ENCODE measurements at regions not wholly inside any gene's neighbourhood (a gene's known extent, or its start where the extent isn't known, plus 50 kb on each side); places are given as distances from the start of the nearest gene placed in this dataset.

- 57% methylated on average over 6 of the region's 6 CpGs for WGBS (ENCODE audit: insufficient coverage, low coverage, low lambda C conversion rate, missing lambda C conversion rate)
- Histone ChIP-seq H3K4me3 (no peak overlapping the region), H3K36me3 (no peaks in the 10 kb centered on the region), H3K4me1 (peaks cover 0 to 9% (median 0%) of the 10 kb centered on the region in 4 donors), H3K9me3 (no peaks in the 10 kb centered on the region), H3K27ac (no peak overlapping the region), H3K27me3 (no peaks in the 10 kb centered on the region)
- intact Hi-C loops (cut with DNase I): no loop called here
- ATAC-seq (no peak), DNase-seq (no peak)
- no peak for TF ChIP-seq POLR2A (IDR thresholded peaks at IDR 0.05)
- no peak for TF ChIP-seq CTCF (IDR thresholded peaks at IDR 0.05)
Observed at GRCh38 chr9:16344343-16344742, 526.1 kb downstream of the BNC2 start.

- intact Hi-C loops (cut with DNase I): no loop called here
- Histone ChIP-seq H3K27ac (no peak overlapping the region), H3K4me3 (no peak overlapping the region), H3K9me3 (no peaks in the 10 kb centered on the region), H3K27me3 (no peaks in the 10 kb centered on the region), H3K4me1 (peaks cover 0 to 9% (median 0%) of the 10 kb centered on the region in 4 donors), H3K36me3 (no peaks in the 10 kb centered on the region)
- no peak for TF ChIP-seq POLR2A (IDR thresholded peaks at IDR 0.05)
- TF ChIP-seq CTCF (IDR thresholded peaks at IDR 0.05): no peak
- WGBS (ENCODE audit: insufficient coverage, low coverage, low lambda C conversion rate, missing lambda C conversion rate): 80% methylated on average over 1 of the region's 3 CpGs
- ATAC-seq (no peak), DNase-seq (no peak)
Observed at GRCh38 chr9:16345902-16346301, 524.6 kb downstream of the BNC2 start.

- no peak overlapping the region for H3K27ac ChIP-seq
- TF ChIP-seq CTCF (IDR thresholded peaks at IDR 0.05) (no peak), POLR2A (IDR thresholded peaks at IDR 0.05) (no peak)
- intact Hi-C loops (cut with DNase I): no loop called here
- ATAC-seq: no peak
- no peaks in the 10 kb centered on the region for H3K27me3 ChIP-seq
- H3K36me3 ChIP-seq: no peaks in the 10 kb centered on the region
- H3K4me3 ChIP-seq: no peak overlapping the region
- WGBS (ENCODE audit: insufficient coverage, low coverage, low lambda C conversion rate, missing lambda C conversion rate): 85% methylated on average over 2 of the region's 5 CpGs
- no peak for DNase-seq
- no peaks in the 10 kb centered on the region for H3K9me3 ChIP-seq
- peaks cover 0 to 8% (median 0%) of the 10 kb centered on the region in 4 donors for H3K4me1 ChIP-seq
Observed at GRCh38 chr9:16347886-16348285, 522.6 kb downstream of the BNC2 start.

- Histone ChIP-seq H3K9me3 (no peaks in the 10 kb centered on the region), H3K4me1 (peaks cover 0 to 2% (median 0%) of the 10 kb centered on the region in 4 donors), H3K4me3 (no peak overlapping the region), H3K27ac (no peak overlapping the region), H3K27me3 (no peaks in the 10 kb centered on the region), H3K36me3 (no peaks in the 10 kb centered on the region)
- intact Hi-C loops (cut with DNase I): no loop called here
- TF ChIP-seq POLR2A (IDR thresholded peaks at IDR 0.05) (no peak), CTCF (IDR thresholded peaks at IDR 0.05) (no peak)
- DNase-seq (no peak), ATAC-seq (peak in 1 of 4 donors; percentile 74)
- 71% methylated on average over 4 of the region's 4 CpGs for WGBS (ENCODE audit: insufficient coverage, low coverage, low lambda C conversion rate, missing lambda C conversion rate)
Observed at GRCh38 chr9:16348531-16348930, 521.9 kb downstream of the BNC2 start.

- H3K27ac ChIP-seq: no peak overlapping the region
- ATAC-seq (no peak), DNase-seq (no peak)
- H3K4me1 ChIP-seq: no peaks in the 10 kb centered on the region
- no peak overlapping the region for H3K4me3 ChIP-seq
- H3K36me3 ChIP-seq: no peaks in the 10 kb centered on the region
- WGBS (ENCODE audit: insufficient coverage, low coverage, low lambda C conversion rate, missing lambda C conversion rate): 75% methylated on average over 1 of the region's 1 CpG
- TF ChIP-seq CTCF (IDR thresholded peaks at IDR 0.05) (no peak), POLR2A (IDR thresholded peaks at IDR 0.05) (no peak)
- no peaks in the 10 kb centered on the region for H3K27me3 ChIP-seq
- intact Hi-C loops (cut with DNase I): no loop called here
- no peaks in the 10 kb centered on the region for H3K9me3 ChIP-seq
Observed at GRCh38 chr9:16352251-16352650, 518.2 kb downstream of the BNC2 start.

Measured in right lobe of liver (tissue), 6 donors.